ENCODE measurements at regions not wholly inside any gene's neighbourhood (a gene's known extent, or its start where the extent isn't known, plus 50 kb on each side); places are given as distances from the start of the nearest gene placed in this dataset.
"Not testable (repeated sequence)": the region's sequence is repeated elsewhere in the genome, so short reads cannot be mapped to it uniquely, and the experiment has no call there.

DNA sequence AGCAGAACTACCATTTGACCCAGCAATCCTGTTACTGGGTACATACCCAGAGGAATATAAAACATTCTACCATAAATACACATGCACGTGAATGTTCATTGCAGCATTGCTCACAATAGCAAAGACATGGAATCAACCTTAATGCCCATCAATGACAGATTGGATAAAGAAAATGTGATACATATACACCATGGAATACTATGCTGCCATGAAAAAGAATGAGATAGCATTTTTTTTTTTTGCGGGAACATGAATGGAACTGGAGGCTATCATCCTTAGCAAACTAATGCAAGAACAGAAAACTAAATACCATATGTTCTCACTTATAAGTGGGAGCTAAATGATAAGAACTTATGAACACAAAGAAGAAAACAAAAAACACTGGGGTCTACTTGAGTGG is 72.5 kb upstream of the C1GALT1C1 start:
- not testable (repeated sequence) for TF ChIP-seq POLR2A (IDR thresholded peaks at IDR 0.05; ENCODE audit: low read depth, low read length); JUN (IDR thresholded peaks at IDR 0.05; ENCODE audit: borderline replicate concordance, insufficient read depth, insufficient read length, low read depth)
